Cardiac muscle cell (in vitro differentiated cells and primary cell): ENCODE measurements at regions not wholly inside any gene's neighbourhood (a gene's known extent, or its start where the extent isn't known, plus 50 kb on each side); places are given as distances from the start of the nearest gene placed in this dataset.

Experiments used
- DNase-seq, 2 donors: peaks; one replicate each; pipeline versions ENCODE4 v3.0.0 to v3.0.0-alpha.2; 2010 to 2017; ENCODE audit warnings: low read depth in 1 of 2, low spot score in 1 of 2
- H3K27ac ChIP-seq: fragments of 200-600 bp; sonication (generic); 2 replicates; pipeline ENCODE4 v1.5.1; 2016
- H3K27me3 ChIP-seq: fragments of 200-600 bp; sonication (generic); 2 replicates; pipeline ENCODE4 v1.6.0; 2016; ENCODE audit warnings: control low read depth
- H3K36me3 ChIP-seq: fragments of 200-600 bp; sonication (generic); 2 replicates; pipeline ENCODE4 v1.5.1; 2016; ENCODE audit warnings: control low read depth
- H3K4me1 ChIP-seq: fragments of 200-600 bp; sonication (generic); 2 replicates; pipeline ENCODE4 v1.8.1; 2017; ENCODE audit warnings: low read depth, mild to moderate bottlenecking, mixed run types
- H3K4me3 ChIP-seq: fragments of 200-600 bp; sonication (generic); 2 replicates; pipeline ENCODE4 v1.5.1; 2016; ENCODE audit warnings: mild to moderate bottlenecking
- H3K9me3 ChIP-seq: fragments of 200-600 bp; sonication (generic); 2 replicates; pipeline ENCODE4 v1.5.1; 2017; ENCODE audit warnings: low read depth, mild to moderate bottlenecking, control low read depth
- CTCF ChIP-seq: IDR thresholded peaks from 2 replicates; pipeline ENCODE4 v1.5.1; 2012; ENCODE audit warnings: low read depth, mild to moderate bottlenecking, low read length

GRCh38 chr1:29894311-29894710 lies 658.0 kb downstream of the PTPRU start:
- Histone ChIP-seq H3K27ac (no peak overlapping the region), H3K27me3 (peaks cover 11% of the 10 kb centered on the region)

GRCh38 chr1:29893806-29894205 lies 657.5 kb downstream of the PTPRU start:
- Histone ChIP-seq H3K4me3 (no peak overlapping the region), H3K27ac (no peak overlapping the region), H3K9me3 (no peaks in the 10 kb centered on the region), H3K36me3 (no peaks in the 10 kb centered on the region), H3K27me3 (peaks cover 11% of the 10 kb centered on the region), H3K4me1 (no peaks in the 10 kb centered on the region)
- no peak for TF ChIP-seq CTCF
- no peak for DNase-seq

More at GRCh38 chr1:29894311-29894710, 658.0 kb downstream of the PTPRU start:
- H3K36me3 ChIP-seq, result no peaks in the 10 kb centered on the region
- no peaks in the 10 kb centered on the region for H3K9me3 ChIP-seq
- H3K4me3 ChIP-seq, result no peak overlapping the region
- no peaks in the 10 kb centered on the region for H3K4me1 ChIP-seq
- TF ChIP-seq CTCF, result no peak
- no peak for DNase-seq

GRCh38 chr1:29893046-29893723 lies 656.9 kb downstream of the PTPRU start:
- no peak overlapping the region for H3K4me3 ChIP-seq
- no peak for DNase-seq
- H3K27me3 ChIP-seq, result peaks cover 11% of the 10 kb centered on the region
- no peaks in the 10 kb centered on the region for H3K4me1 ChIP-seq
- H3K36me3 ChIP-seq, result no peaks in the 10 kb centered on the region
- H3K27ac ChIP-seq, result no peak overlapping the region
- H3K9me3 ChIP-seq, result no peaks in the 10 kb centered on the region
- TF ChIP-seq CTCF, result no peak

- Histone ChIP-seq H3K4me3 (no peak overlapping the region), H3K4me1 (no peaks in the 10 kb centered on the region), H3K27me3 (peaks cover 11% of the 10 kb centered on the region), H3K27ac (no peak overlapping the region), H3K9me3 (no peaks in the 10 kb centered on the region), H3K36me3 (no peaks in the 10 kb centered on the region)
- no peak for DNase-seq
- no peak for TF ChIP-seq CTCF
Measured at GRCh38 chr1:29892247-29892646, 655.9 kb downstream of the PTPRU start.

- TF ChIP-seq CTCF, result no peak
- DNase-seq, result no peak
- no peaks in the 10 kb centered on the region for H3K4me1 ChIP-seq
- peaks cover 11% of the 10 kb centered on the region for H3K27me3 ChIP-seq
- H3K27ac ChIP-seq, result no peak overlapping the region
- H3K9me3 ChIP-seq, result no peaks in the 10 kb centered on the region
- no peak overlapping the region for H3K4me3 ChIP-seq
- H3K36me3 ChIP-seq, result no peaks in the 10 kb centered on the region
Measured at GRCh38 chr1:29890201-29890959, 654.1 kb downstream of the PTPRU start.
